Cerebellar nuclear complex (tissue), 1 donor: ENCODE measurements at regions not wholly inside any gene's neighbourhood (a gene's known extent, or its start where the extent isn't known, plus 50 kb on each side); places are given as distances from the start of the nearest gene placed in this dataset.
A peak's percentile ranks its signal among the peaks of the same experiment; 100 is the strongest.

Experiments
- DNase-seq, 2 experiments: peaks; one replicate each; lab custom pipeline; 2025; lab: John Stamatoyannopoulos, UW

GRCh38 chr17:52233632-52234031, 75.1 kb upstream of the CA10 start:
- no peak for DNase-seq

- DNase-seq = no peak
Measured at GRCh38 chr17:52233176-52233575, 74.7 kb upstream of the CA10 start.

DNA sequence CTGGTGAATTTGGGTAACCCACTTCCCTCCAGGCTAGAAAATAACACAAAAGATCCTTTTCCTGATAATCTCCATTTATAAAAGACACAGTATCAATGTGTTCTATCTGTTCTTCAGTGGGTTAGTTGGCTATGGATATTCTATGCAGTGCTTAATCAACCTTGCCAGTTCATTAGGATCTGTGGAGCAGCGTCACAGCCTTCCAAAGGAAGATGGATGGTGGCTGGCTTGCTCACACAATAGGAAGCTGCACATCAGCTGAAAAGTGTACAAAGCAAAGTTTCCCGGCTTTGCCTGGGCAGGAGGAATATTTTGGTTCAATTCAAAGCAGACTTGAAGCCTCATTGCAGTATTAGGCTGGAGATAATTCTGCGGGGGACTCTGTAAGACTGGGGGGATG, 70.3 kb upstream of the CA10 start:
- no peak for DNase-seq

DNA sequence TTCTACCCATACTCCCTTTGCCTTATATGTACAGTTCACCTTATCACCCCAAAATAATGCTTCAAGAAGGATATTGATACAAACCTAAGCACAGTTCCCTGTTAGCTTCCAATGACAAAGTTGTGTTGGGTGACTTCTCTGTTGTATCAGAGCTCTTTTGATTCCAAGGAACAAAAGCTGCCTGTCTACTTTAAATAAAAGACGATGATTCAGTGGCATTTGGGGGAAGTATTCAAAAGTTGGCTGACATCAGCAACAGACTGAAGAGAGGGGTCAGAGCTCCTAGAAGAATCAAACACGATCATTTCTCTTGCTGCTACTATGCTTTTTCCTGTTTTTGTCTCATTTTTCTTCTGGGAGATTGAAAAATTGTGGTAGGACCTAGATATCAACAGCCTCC, 69.4 kb upstream of the CA10 start:
- no peak for DNase-seq

DNA sequence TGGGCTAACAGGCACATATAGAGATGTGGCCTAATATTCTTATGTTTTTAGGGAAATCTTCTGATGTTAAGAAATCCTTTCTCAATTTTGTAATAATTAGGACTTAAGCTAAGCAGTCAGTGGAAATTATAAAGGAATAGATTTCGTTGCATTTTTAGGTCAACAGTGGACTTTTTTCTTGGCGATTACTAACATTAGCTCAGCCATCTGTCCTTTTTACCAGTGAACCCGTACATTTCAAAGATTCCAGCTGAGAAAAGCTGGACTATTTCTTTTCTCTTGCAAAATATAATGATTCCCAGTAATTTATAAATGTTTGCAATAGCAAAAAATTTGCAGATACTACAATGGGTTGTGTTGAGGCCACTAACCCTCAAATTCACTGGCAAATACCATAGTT, 54.9 kb upstream of the CA10 start:
- peak in 1 of 2 experiments; percentile 42 for DNase-seq

DNA sequence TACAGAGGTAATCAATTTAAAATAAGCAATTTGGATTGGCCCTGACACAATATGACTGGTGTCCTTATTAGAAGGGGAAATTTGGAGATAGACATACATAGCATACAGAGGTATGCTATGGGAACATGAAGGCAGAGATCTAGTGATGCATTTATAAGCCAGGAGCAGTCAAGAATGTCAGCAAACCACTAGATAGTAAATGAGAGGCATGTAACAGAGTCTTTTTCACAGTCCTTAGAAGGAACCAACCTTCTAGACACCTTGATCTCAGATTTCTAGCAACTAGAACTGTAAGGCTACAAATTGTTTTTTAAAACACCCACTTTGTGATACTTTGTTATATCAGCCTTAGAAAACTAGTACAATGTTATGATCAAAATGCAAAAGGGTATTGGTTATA, 54.3 kb upstream of the CA10 start:
- DNase-seq = no peak

DNA sequence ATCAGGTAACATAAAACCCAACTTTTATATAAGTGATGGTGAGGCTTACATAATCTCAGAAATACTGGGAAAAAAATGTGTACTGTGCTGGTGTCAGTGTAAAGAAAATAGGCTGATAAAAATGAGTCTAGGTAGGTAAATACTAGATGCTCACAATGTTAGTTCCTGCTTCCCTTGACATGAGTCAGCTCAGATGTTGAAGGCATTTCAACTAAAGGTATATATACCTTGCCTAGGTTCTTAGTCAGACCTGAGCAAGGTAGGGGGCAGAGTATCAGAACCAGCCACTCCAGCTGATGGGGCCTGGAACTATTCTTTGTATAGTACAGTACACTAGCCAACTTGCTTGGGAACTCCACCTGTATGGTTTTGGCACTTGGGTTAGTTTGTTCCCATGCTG, 51.0 kb upstream of the CA10 start:
- DNase-seq = no peak
